IMR-90 (cell line): ENCODE measurements at regions not wholly inside any gene's neighbourhood (a gene's known extent, or its start where the extent isn't known, plus 50 kb on each side); places are given as distances from the start of the nearest gene placed in this dataset.

Experiments used
- ATAC-seq: fragments of 200-7000 bp; cut with Tn5 transposase; 2 replicates; pipeline ENCODE4 v1.9.1; 2020; ENCODE audit warnings: low read depth, mild to moderate bottlenecking, moderate library complexity
- BruUV-seq: library from RNA; stranded (reverse); fragments of 400-500 nt; replicated peaks from 2 replicates; lab custom pipeline; 2021; lab: Mats Ljungman, UMichigan
- CTCF ChIA-PET: fragments of 300-600 bp; formaldehyde crosslinking; extraction: SDS; loops from one replicate; lab custom pipeline; 2021; ENCODE audit warnings: antibody characterized with exemption; lab: Yijun Ruan, JAX
- POLR2A ChIA-PET: fragments of 300-600 bp; sonication (Branson Sonifier 250); formaldehyde crosslinking; loops from one replicate; lab custom pipeline; 2022; ENCODE audit warnings: antibody characterized with exemption; ENCODE audit not compliant: unreplicated experiment; lab: Charles Lee
- DNase-seq: peaks from one replicate; pipeline ENCODE4 v3.0.0; 2013
- H2AFZ ChIP-seq: replicated peaks from 2 replicates; pipeline ENCODE3; 2013; ENCODE audit warnings: low read length, mild to moderate bottlenecking; ENCODE audit not compliant: poor library complexity
- H2AK5ac ChIP-seq: 2 replicates; pipeline ENCODE4 v1.6.1; 2013; ENCODE audit warnings: low read depth, low read length, inconsistent platforms
- H2AK9ac ChIP-seq: replicated peaks from 2 replicates; pipeline ENCODE3; 2013; ENCODE audit warnings: mild to moderate bottlenecking, low read depth, low read length, moderate library complexity; ENCODE audit not compliant: poor library complexity
- H2BK120ac ChIP-seq: 2 replicates; pipeline ENCODE4 v1.6.1; 2013; ENCODE audit warnings: low read depth, low read length, inconsistent platforms
- H2BK15ac ChIP-seq: 3 replicates; pipeline ENCODE4 v1.6.1; 2013; ENCODE audit warnings: low read depth, low read length, inconsistent platforms
- H2BK20ac ChIP-seq: 2 replicates; pipeline ENCODE4 v1.6.1; 2013; ENCODE audit warnings: low read depth, mild to moderate bottlenecking, inconsistent platforms, low read length, moderate library complexity
- H2BK5ac ChIP-seq: 2 replicates; pipeline ENCODE4 v1.6.1; 2013; ENCODE audit warnings: mild to moderate bottlenecking, low read depth, low read length, inconsistent platforms; ENCODE audit not compliant: poor library complexity, severe bottlenecking
- H3K14ac ChIP-seq: replicated peaks from 2 replicates; pipeline ENCODE4 v1.6.1; 2013; ENCODE audit warnings: low read depth, low read length, inconsistent platforms
- H3K18ac ChIP-seq: 2 replicates; pipeline ENCODE4 v1.6.1; 2013; ENCODE audit warnings: low read depth, low read length, control low read depth
- H3K23ac ChIP-seq: 2 replicates; pipeline ENCODE4 v1.6.1; 2013; ENCODE audit warnings: low read depth, low read length, inconsistent platforms
- H3K27ac ChIP-seq: 2 replicates; pipeline ENCODE4 v1.5.1; 2013; ENCODE audit warnings: mild to moderate bottlenecking, control low read depth, low read length; ENCODE audit not compliant: insufficient read depth
- H3K27me3 ChIP-seq: 2 replicates; pipeline ENCODE4 v1.6.1; 2013; ENCODE audit warnings: low read length; ENCODE audit not compliant: control insufficient read depth, insufficient read depth
- H3K36me3 ChIP-seq: 2 replicates; pipeline ENCODE4 v1.6.1; 2013; ENCODE audit warnings: low read length, mixed read lengths; ENCODE audit not compliant: control insufficient read depth, insufficient read depth
- H3K4ac ChIP-seq: 2 replicates; pipeline ENCODE4 v1.6.1; 2013; ENCODE audit warnings: low read depth, low read length, inconsistent platforms
- H3K4me1 ChIP-seq: 2 replicates; pipeline ENCODE4 v1.6.1; 2013; ENCODE audit warnings: low read length, mixed read lengths; ENCODE audit not compliant: control insufficient read depth, insufficient read depth
- H3K4me2 ChIP-seq: 2 replicates; pipeline ENCODE4 v1.6.1; 2013; ENCODE audit warnings: low read depth, mild to moderate bottlenecking, control low read depth, low read length, moderate library complexity
- H3K4me3 ChIP-seq: 2 replicates; pipeline ENCODE4 v1.5.1; 2013; ENCODE audit warnings: low read depth, mild to moderate bottlenecking, control low read depth, low read length, moderate library complexity; ENCODE audit not compliant: insufficient read depth
- H3K56ac ChIP-seq: 2 replicates; pipeline ENCODE4 v1.6.1; 2013; ENCODE audit warnings: low read length, inconsistent platforms; ENCODE audit not compliant: insufficient read depth; ENCODE audit errors: extremely low read depth
- H3K79me1 ChIP-seq, 2 experiments: 2 replicates each; pipeline ENCODE4 v1.6.1; 2013; ENCODE audit warnings: low read length in 2 of 2, inconsistent platforms in 1 of 2, low read depth in 1 of 2
- H3K9ac ChIP-seq: 2 replicates; pipeline ENCODE4 v1.6.1; 2013; ENCODE audit warnings: low read depth, low read length, control low read depth
- H3K9me1 ChIP-seq: 2 replicates; pipeline ENCODE4 v1.6.1; 2013; ENCODE audit warnings: low read length, inconsistent platforms; ENCODE audit not compliant: insufficient read depth
- H3K9me3 ChIP-seq: 2 replicates; pipeline ENCODE4 v1.6.1; 2013; ENCODE audit warnings: low read length; ENCODE audit not compliant: control insufficient read depth, insufficient read depth
- H4K20me1 ChIP-seq: 2 replicates; pipeline ENCODE4 v1.6.1; 2013; ENCODE audit warnings: low read length, inconsistent platforms; ENCODE audit not compliant: insufficient read depth
- H4K5ac ChIP-seq: 2 replicates; pipeline ENCODE4 v1.6.1; 2013; ENCODE audit warnings: mild to moderate bottlenecking, low read depth, low read length, control low read depth
- H4K8ac ChIP-seq, 2 experiments: 2 replicates each; pipeline ENCODE4 v1.6.1; 2013; ENCODE audit warnings: low read depth in 2 of 2, low read length in 2 of 2, control low read depth in 1 of 2, inconsistent platforms in 1 of 2
- H4K91ac ChIP-seq: 2 replicates; pipeline ENCODE4 v1.6.1; 2013; ENCODE audit warnings: low read depth, low read length, inconsistent platforms; ENCODE audit not compliant: insufficient read depth
- BHLHE40 ChIP-seq: fragments of 150-350 bp; IDR thresholded peaks from 2 replicates; pipeline ENCODE4 v1.6.1; 2016; ENCODE audit warnings: mild to moderate bottlenecking, low read depth, low read length
- CHD1 ChIP-seq: IDR thresholded peaks from 2 replicates; pipeline ENCODE4 v1.6.1; 2012; ENCODE audit warnings: low read depth, low read length, improper control_type of control experiment
- ELK1 ChIP-seq: fragments of 150-350 bp; IDR thresholded peaks from 2 replicates; pipeline ENCODE4 v1.6.1; 2016; ENCODE audit warnings: low read depth, mild to moderate bottlenecking, low read length, moderate library complexity, borderline replicate concordance
- FOS ChIP-seq: fragments of 150-350 bp; IDR thresholded peaks from 2 replicates; pipeline ENCODE4 v1.6.1; 2016; ENCODE audit warnings: low read depth, low read length
- MAFK ChIP-seq: IDR thresholded peaks from 2 replicates; pipeline ENCODE4 v1.6.1; 2012; ENCODE audit warnings: low read depth, low read length, improper control_type of control experiment
- MAZ ChIP-seq: IDR thresholded peaks from 2 replicates; pipeline ENCODE4 v1.6.1; 2012; ENCODE audit warnings: low read depth, mild to moderate bottlenecking, low read length, improper control_type of control experiment, moderate library complexity, borderline replicate concordance
- USF2 ChIP-seq: fragments of 150-350 bp; IDR thresholded peaks from 2 replicates; pipeline ENCODE4 v1.6.1; 2017; ENCODE audit warnings: mild to moderate bottlenecking, antibody characterized with exemption, low read length, low read depth
- WGBS, 2 experiments: methylation state at CpG; one replicate each; pipeline versions ENCODE4 v1.1.5 to v1.1.7; 2013; ENCODE audit warnings: missing lambda C conversion rate in 2 of 2; ENCODE audit not compliant: insufficient read length in 1 of 2; ENCODE audit errors: extremely low coverage in 2 of 2; 5-methylcytosine and 5-hydroxymethylcytosine counted together
- dilution Hi-C: fragments of 300-500 bp; cut with HindIII; formaldehyde crosslinking; loops from one replicate; pipeline ENCODE4 v1.14.3; 2018; ENCODE audit warnings: low sequenced_read_pairs; ENCODE audit not compliant: unreplicated experiment
- in situ Hi-C: fragments of 300-500 bp; cut with MboI; formaldehyde crosslinking; loops from 3 replicates; pipeline ENCODE4 v1.14.3; 2019; ENCODE audit warnings: low sequenced_read_pairs, inconsistent platforms, mixed read lengths
- intact Hi-C: fragments of 100-400 bp; cut with micrococcal nuclease; formaldehyde crosslinking; loops from 2 replicates; pipeline ENCODE4 v1.10.0; 2022

- no peak overlapping the region for H3K4me2 ChIP-seq
- no peak overlapping the region for H4K8ac ChIP-seq
- no peak overlapping the region for H2BK15ac ChIP-seq
- TF ChIP-seq MAFK = no peak
- no peak for TF ChIP-seq ELK1
- no peak for TF ChIP-seq CHD1
- no peak for TF ChIP-seq BHLHE40
- TF ChIP-seq USF2 = no peak
- TF ChIP-seq MAZ = no peak
- no peak for TF ChIP-seq FOS
- no peak overlapping the region for H3K9ac ChIP-seq
- no peak overlapping the region for H3K18ac ChIP-seq
- H2BK5ac ChIP-seq = no peak overlapping the region
- H3K4me3 ChIP-seq = no peak overlapping the region
- H3K4me1 ChIP-seq = 0 out of 2 replicates have a peak, but pooled peaks cover 1% of the 10 kb centered on the region
- no peak overlapping the region for H2AK5ac ChIP-seq
- H2AFZ ChIP-seq = no peak overlapping the region
- WGBS, 2 experiments = 93% methylated on average over 4 of the region's 9 CpGs; no CpG with 5 or more reads in 1 of the 2 experiments
- H3K4ac ChIP-seq = no peak overlapping the region
- dilution Hi-C loops = no loop called here
- no TSS peak for BruUV-seq
- H3K9me1 ChIP-seq = no peaks in the 10 kb centered on the region
- no peaks in the 10 kb centered on the region for H4K20me1 ChIP-seq
- no peak overlapping the region for H2BK120ac ChIP-seq
- no peak overlapping the region for H4K91ac ChIP-seq
- H3K14ac ChIP-seq = no peak overlapping the region
- intact Hi-C loops = no loop called here
- H3K79me1 ChIP-seq = no peaks in the 10 kb centered on the region
- in situ Hi-C loops = no loop called here
- H3K27me3 ChIP-seq = no peaks in the 10 kb centered on the region
- DNase-seq (no peak), ATAC-seq (no peak)
- no peaks in the 10 kb centered on the region for H3K36me3 ChIP-seq
- no peak overlapping the region for H3K23ac ChIP-seq
- no peak overlapping the region for H2BK20ac ChIP-seq
- no peak overlapping the region for H4K5ac ChIP-seq
- CTCF ChIA-PET = no interaction called here
- POLR2A ChIA-PET = no interaction called here
- no peak overlapping the region for H3K56ac ChIP-seq
- H2AK9ac ChIP-seq = no peak overlapping the region
- no peak overlapping the region for H3K27ac ChIP-seq
- H3K9me3 ChIP-seq = no peaks in the 10 kb centered on the region
These were observed 118.9 kb upstream of the CAB39 start for GRCh38 chr2:230593765-230594164.
